ENCODE measurements at regions not wholly inside any gene's neighbourhood (a gene's known extent, or its start where the extent isn't known, plus 50 kb on each side); places are given as distances from the start of the nearest gene placed in this dataset.
"Not testable (repeated sequence)": the region's sequence is repeated elsewhere in the genome, so short reads cannot be mapped to it uniquely, and the experiment has no call there.

GRCh38 chr5:92879806-92880543 is 701.0 kb downstream of the NR2F1-AS1 start:
- no peak for DNase-seq (ENCODE audit: low spot score)

GRCh38 chr5:92874790-92875189 is 706.2 kb downstream of the NR2F1-AS1 start:
- DNase-seq (ENCODE audit: low spot score), result no peak

- DNase-seq (ENCODE audit: low spot score), result no peak
Observed at GRCh38 chr5:92868442-92868841, 712.6 kb downstream of the NR2F1-AS1 start.

- no peak for DNase-seq (ENCODE audit: low spot score)
Observed at GRCh38 chr5:92864591-92864990, 716.4 kb downstream of the NR2F1-AS1 start.

- DNase-seq (ENCODE audit: low spot score), result no peak
Observed at GRCh38 chr5:92863666-92864065, 717.4 kb downstream of the NR2F1-AS1 start.

- no peak for DNase-seq (ENCODE audit: low spot score)
Observed at GRCh38 chr5:92861531-92862285, 719.3 kb downstream of the NR2F1-AS1 start.

- no peak for DNase-seq (ENCODE audit: low spot score)
Observed at GRCh38 chr5:92860061-92860460, 721.0 kb downstream of the NR2F1-AS1 start.

GRCh38 chr5:92852219-92852618 is 728.8 kb downstream of the NR2F1-AS1 start:
- no peak for DNase-seq (ENCODE audit: low spot score)

GRCh38 chr5:92850886-92851285 is 730.1 kb downstream of the NR2F1-AS1 start:
- no peak for DNase-seq (ENCODE audit: low spot score)

GRCh38 chr5:92849756-92850155 is 731.3 kb downstream of the NR2F1-AS1 start:
- no peak for DNase-seq (ENCODE audit: low spot score)

- DNase-seq (ENCODE audit: low spot score), result no peak
Observed at GRCh38 chr5:92841604-92842155, 739.3 kb downstream of the NR2F1-AS1 start.

GRCh38 chr5:92838253-92838652 is 742.8 kb downstream of the NR2F1-AS1 start:
- DNase-seq (ENCODE audit: low spot score), result no peak

- no peak for DNase-seq (ENCODE audit: low spot score)
Observed at GRCh38 chr5:92836855-92837755, 743.9 kb downstream of the NR2F1-AS1 start.

GRCh38 chr5:92835712-92836111 is 745.3 kb downstream of the NR2F1-AS1 start:
- no peak for DNase-seq (ENCODE audit: low spot score)

GRCh38 chr5:92823551-92823950 is 757.5 kb downstream of the NR2F1-AS1 start:
- not testable (repeated sequence) for DNase-seq (ENCODE audit: low spot score)

GRCh38 chr5:92822183-92822582 is 758.8 kb downstream of the NR2F1-AS1 start:
- no peak for DNase-seq (ENCODE audit: low spot score)

GRCh38 chr5:92809855-92810465 is 771.1 kb downstream of the NR2F1-AS1 start:
- no peak for DNase-seq (ENCODE audit: low spot score)

- DNase-seq (ENCODE audit: low spot score), result no peak
Observed at GRCh38 chr5:92808474-92808873, 772.5 kb downstream of the NR2F1-AS1 start.

- DNase-seq (ENCODE audit: low spot score), result no peak
Observed at GRCh38 chr5:92807085-92807484, 773.9 kb downstream of the NR2F1-AS1 start.

GRCh38 chr5:92805446-92805845 is 775.6 kb downstream of the NR2F1-AS1 start:
- no peak for DNase-seq (ENCODE audit: low spot score)

GRCh38 chr5:92801911-92802310 is 779.1 kb downstream of the NR2F1-AS1 start:
- DNase-seq (ENCODE audit: low spot score), result no peak

GRCh38 chr5:92800365-92800764 is 780.7 kb downstream of the NR2F1-AS1 start:
- no peak for DNase-seq (ENCODE audit: low spot score)
